LNCaP clone FGC (cell line): ENCODE measurements at regions not wholly inside any gene's neighbourhood (a gene's known extent, or its start where the extent isn't known, plus 50 kb on each side); places are given as distances from the start of the nearest gene placed in this dataset.

ENCODE experiments used
- DNase-seq: peaks from one replicate; pipeline ENCODE4 v3.0.0-alpha.2; 2011; ENCODE audit warnings: low read depth
- H3K4me3 ChIP-seq: 2 replicates; pipeline ENCODE4 v1.5.1; 2011; ENCODE audit warnings: mild to moderate bottlenecking, low read depth, low read length, control low read depth
- CTCF ChIP-seq: IDR thresholded peaks from 2 replicates; pipeline ENCODE4 v1.5.1; 2012; ENCODE audit warnings: mild to moderate bottlenecking; ENCODE audit not compliant: control insufficient read depth, insufficient read depth; ENCODE audit errors: extremely low read depth

GRCh38 chr10:4766454-4766853 is 59.6 kb upstream of the AKR1E2 start:
- DNase-seq = no peak
- H3K4me3 ChIP-seq = no peak overlapping the region

GRCh38 chr10:4765428-4765827 is 60.6 kb upstream of the AKR1E2 start:
- no peak overlapping the region for H3K4me3 ChIP-seq
- no peak for TF ChIP-seq CTCF
- DNase-seq = no peak

More at GRCh38 chr10:4766454-4766853, 59.6 kb upstream of the AKR1E2 start:
- TF ChIP-seq CTCF = no peak

GRCh38 chr10:4763960-4764428 is 62.0 kb upstream of the AKR1E2 start:
- no peak for DNase-seq
- no peak for TF ChIP-seq CTCF
- no peak overlapping the region for H3K4me3 ChIP-seq

- DNase-seq = no peak
- TF ChIP-seq CTCF = no peak
- no peak overlapping the region for H3K4me3 ChIP-seq
Observed at GRCh38 chr10:4763513-4763912, 62.5 kb upstream of the AKR1E2 start.

- H3K4me3 ChIP-seq = no peak overlapping the region
- TF ChIP-seq CTCF = no peak
- no peak for DNase-seq
Observed at GRCh38 chr10:4758256-4758655, 67.8 kb upstream of the AKR1E2 start.

GRCh38 chr10:4755286-4755989 is 70.6 kb upstream of the AKR1E2 start:
- TF ChIP-seq CTCF = no peak
- no peak overlapping the region for H3K4me3 ChIP-seq
- no peak for DNase-seq

- H3K4me3 ChIP-seq = no peak overlapping the region
Observed at GRCh38 chr10:4754143-4754542, 71.9 kb upstream of the AKR1E2 start.

More at GRCh38 chr10:4754143-4754542, 71.9 kb upstream of the AKR1E2 start:
- no peak for DNase-seq
- TF ChIP-seq CTCF = no peak
